ENCODE measurements at regions not wholly inside any gene's neighbourhood (a gene's known extent, or its start where the extent isn't known, plus 50 kb on each side); places are given as distances from the start of the nearest gene placed in this dataset.
A peak's percentile ranks its signal among the peaks of the same experiment; 100 is the strongest.

DNA sequence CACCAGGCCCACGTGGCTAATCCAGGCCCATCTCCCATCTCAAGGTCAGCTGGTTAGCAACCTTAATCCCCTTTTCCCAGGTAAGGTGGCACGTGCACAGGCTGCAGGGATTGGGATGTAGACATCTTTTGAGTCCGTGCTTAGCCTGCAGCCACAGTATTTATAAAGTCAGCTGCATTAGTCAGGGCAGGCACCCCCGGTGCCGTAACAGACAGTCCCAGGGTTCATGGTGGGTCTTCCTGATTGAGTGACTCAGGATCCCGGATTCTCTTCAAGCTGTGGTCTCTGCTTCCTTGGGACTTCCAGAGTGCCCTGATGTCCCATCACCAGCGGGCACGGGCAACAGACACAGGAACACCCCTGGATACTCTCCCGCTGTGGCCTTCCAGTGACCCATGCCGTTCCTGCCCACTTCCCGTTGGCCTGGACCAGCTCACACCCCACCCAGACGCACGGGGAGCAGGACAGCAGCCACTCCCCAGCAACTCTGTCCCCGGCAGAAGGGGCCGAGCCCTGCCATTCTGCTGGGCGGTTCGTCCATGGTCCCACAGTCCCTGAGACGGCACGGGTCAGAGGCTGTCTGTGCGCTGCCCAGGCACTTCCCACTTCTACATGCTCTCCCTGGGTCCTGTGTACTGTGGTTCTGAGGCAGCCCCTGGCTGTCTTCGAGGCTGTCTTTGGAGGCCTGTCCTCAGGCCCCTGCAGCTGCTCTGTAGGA lies 248.6 kb upstream of the GSE1 start:
- no peak for DNase-seq

DNA sequence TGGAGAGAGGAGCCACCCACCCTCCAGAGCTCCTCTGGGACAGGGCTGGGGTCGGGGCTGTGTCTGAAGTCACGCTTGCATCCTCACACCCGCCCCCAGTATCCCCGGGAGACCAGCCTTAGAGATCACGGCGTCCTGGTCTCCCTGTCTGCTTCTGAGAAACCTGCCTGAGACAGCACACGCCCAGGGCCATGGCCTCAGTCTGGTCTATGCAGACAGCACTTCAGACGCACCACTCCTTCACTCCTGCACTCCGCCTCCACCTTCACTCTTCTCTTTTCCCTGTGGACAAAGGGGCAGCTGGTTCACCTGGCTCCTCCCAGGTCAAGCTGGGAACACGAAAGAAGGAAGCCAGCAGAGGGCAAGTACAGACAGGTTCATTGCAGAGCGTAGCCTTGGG lies 248.0 kb upstream of the GSE1 start:
- DNase-seq: no peak

DNA sequence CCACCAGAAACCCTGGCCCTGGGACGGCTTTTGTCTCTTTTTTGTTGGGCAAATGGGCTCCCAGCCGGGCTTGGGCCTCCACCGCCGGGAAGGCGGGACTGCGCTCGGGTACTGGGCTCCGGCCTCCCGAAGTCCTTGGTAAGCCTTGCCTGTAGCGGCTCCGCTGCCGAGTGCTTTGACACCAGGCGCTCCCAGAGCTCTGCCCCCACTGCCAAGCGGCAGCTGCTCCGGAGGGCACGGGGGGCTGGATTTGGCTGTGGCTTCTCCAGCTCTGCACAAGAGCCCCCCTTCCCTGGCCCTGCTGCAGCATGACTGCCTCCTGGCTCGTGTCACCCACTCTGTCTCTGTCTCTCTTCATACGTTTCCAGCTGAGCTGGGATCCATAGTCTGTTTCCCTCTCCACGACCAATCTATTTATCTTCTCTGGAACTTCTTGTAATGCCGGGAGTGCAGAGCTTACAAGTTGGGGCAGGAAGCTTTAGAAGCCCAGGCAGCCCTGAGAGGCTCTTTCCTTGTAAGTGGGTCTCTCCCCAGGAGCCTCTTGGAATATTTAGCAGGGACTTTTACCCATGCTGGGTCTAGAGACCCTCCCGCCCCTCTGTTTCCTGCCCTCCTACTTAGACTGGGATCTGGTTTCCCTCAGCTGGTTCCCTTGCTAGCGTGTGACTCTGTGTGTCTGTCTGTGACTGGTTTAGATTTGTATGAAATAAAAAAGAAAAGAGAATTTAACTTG lies 246.9 kb upstream of the GSE1 start:
- no peak for DNase-seq

DNA sequence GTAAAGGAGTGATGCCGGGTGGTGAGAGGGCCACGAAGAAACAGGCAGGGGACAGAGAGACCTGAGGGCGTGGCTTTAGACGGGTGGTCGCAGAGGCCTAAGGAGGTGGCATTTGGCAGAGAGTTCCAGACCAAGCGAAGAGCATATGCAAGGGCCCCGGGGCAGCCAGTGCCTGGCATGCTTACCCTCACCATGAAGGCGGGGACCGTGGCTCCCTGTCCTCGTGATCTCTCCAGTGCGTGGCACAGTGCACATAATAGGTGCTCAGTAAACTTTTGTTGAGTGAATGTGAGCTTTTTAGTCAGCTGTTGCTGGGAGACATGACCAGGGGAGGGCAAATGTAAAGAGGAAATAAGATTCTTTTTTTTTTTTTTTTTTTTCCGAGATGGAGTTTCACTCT lies 245.6 kb upstream of the GSE1 start:
- no peak for DNase-seq

DNA sequence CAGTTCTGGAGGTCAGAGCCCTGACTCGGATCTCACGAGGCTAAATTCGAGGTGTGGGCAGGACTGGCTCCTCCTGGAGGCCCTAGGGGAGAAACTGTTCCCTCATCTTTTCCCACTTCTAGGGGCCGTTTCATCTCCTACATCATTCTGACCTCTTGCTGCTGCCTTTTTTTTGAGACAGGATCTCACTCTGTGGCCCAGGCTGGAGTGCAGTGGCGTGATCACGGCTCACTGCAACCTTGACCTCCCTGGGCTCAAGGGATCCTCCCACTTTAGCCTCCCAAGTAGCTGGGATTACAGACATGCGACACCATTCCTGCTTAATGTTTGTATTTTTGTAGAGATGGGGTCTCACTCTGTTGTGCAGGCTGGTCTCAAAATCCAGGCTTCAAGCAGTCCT lies 244.1 kb upstream of the GSE1 start:
- no peak for DNase-seq

DNA sequence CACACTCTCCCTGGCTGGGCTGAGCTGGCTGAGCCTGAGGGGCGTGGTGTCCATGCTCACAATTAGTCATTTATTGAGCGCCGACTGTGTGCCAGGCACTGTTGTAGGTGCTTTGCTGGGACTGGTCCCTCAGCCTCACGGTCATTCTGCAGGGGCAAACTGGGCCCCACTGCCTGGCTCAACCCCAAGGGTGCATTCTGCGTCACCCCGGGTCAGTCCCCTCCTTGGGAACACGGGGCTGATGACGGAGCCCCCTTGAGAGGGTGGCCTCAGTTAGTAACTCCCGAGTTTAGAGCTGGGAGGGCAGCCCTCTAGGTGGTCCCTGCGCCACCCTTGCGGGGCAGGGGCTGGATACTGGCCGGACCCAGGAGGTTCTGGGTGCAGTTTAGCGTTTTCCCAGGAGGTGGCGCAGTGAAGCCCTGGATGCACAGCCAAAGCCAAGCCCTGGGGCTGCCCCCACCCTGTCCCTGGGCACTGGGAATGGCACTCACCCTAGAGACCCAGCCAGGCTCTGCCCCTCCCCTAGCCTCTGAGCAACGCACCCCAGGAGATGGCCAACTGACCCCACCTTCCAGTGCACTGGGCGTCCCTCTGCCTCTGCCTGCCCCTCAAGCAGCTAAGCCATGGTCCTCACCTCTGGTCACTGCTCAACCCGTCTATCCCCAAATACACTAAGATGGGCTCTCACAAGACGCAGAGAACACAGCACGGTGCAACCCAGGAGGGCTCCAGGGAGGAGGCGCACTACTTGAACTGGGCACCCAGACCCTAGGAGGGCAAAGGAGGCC lies 243.2 kb upstream of the GSE1 start:
- DNase-seq: peak in 5 of 6 experiments; percentile 13 to 24 (median 18)

DNA sequence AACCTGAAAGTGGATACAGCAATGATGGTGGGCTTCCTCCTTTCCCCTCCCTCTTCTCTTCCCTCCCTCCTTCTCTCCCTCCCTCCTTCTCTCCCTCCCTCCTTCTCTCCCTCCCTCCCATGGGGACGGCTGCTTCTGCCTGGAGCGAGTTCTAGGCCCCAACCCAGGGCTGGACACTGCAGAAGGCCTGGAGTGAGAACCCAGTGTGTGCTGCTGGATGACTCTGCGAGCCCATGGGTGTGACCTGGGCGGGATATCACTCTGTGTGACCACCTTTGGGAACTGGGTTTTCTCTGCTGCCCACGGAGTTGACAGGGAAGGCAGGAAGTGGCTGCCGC lies 242.6 kb upstream of the GSE1 start:
- no peak for DNase-seq

DNA sequence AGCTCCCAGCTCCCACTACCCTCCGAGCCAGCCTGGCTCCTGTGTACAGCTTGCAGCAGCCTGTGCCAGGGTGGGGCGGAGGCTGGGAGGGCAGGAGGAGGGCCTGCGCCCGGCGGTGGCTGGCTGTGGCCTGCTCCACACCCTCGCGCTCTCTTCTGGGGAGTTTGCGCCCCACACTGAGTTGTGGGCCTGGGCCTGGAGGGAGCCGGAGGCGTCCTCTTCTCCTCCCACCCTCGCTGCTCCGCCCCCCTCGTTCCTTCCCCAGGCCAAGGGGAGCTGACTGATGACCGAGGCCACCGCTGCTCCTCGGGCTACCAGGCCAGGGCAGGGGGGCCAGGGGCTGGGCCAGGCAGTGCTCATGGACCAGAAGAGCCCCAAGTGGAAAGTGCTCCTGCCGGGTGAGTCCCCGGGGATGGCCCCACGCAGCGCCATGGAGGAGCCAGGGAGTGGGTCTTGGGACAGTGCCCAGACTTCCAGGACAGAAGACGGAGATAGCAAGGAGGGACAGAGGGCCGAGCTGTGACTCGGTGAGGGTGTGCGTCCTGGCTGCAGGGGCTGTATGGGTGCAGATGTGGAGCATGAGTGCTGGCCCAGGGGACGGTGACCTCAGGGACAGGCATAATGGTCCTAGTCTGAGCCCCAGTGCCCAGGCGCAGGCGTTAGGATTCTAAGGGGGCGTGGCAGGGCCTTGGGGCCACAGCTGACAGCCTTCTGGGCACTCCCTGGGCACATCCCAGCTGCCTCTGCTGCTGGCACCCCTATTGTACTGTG lies 242.1 kb upstream of the GSE1 start:
- no peak for DNase-seq

DNA sequence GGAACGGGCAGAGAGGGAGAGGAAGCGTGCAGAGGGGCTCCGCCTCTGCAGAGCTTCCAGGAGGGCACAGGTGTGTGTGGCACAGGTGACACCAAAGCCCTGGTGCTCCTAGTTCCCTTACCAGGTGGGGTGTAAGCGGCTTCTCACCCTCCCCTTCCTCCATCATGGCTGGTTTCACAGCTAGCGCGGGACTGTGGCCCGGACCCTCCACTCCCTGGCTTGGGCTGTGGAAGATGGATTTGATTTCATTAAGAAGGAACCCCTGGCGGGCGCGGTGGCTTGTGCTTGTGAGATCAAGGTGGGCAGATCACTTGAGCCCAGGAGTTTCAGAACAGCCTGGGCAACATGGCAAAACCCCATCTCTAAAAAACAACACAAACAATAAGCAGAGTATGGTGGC lies 241.2 kb upstream of the GSE1 start:
- DNase-seq: no peak

DNA sequence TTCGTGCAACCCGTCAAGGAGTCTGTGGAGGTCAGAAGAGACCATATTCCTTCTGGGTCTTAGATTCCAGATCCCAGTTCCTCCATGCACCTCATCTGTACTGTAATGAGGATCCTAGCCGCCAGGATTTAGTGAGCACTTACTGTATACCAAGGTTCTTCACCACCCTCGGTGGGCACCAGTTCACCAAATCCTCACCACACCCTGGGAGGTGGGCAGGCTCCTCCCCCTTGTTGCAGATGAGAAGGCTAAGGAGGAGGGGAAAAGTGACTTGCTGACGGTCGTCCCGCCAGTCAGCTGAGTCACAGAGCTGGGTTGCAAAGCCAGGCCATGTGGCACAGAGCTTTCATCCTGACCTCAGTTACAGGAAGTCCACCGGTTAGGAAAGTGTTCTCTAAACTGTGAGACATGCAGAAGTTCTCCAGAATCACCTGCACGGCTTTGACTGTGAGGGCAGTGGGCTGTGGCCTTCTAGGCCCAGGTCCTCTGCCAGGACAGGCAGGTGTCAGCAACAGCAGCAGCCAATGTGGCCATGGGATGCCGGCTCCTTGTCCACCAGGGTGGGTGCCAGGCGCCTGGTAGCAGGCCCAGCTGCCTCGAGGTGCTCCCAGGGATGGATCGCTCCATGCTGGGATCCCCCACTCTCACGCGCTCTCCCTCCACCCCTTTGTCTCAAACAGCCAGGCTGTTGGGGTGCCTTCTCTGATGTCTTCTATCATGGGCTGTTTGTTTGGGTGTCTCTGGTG lies 240.3 kb upstream of the GSE1 start:
- no peak for DNase-seq

DNA sequence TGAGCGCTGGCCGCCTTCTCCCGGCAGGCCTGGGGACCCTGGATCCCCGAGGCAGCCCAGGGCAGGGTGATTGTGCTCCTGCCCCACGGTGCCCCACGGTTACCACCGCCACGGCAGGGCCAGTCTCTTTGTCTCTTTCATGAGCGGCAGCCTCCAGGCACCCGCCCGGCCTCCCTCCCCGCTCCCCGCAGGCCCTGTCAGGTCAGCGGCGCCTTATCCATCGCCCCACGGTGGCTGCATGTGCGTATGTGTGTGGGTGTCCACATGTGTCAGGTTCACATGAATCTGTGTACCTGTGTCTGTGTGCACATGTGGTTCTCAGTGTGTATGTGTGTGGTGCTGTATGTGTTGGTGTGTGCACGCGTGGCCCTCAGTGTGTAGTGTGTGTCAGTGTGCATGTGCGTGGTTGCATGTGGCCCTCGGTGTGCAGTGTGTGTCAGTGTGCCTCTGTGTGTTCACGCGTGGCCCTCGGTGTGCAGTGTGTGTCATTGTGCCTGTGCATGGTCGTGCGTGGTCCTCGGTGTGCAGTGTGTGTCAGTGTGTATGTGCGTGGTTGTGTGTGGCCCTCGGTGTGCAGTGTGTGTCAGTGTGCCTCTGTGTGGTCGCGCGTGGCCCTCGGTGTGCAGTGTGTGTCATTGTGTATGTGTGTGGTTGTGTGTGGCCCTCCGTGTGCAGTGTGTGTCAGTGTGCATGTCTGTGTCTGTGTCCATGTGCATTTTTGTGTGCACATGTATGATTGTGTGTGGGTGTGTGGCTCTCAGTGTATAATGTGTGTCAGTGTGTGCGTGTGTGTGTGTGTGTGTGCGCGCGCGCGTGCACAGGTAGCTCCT lies 239.2 kb upstream of the GSE1 start:
- DNase-seq: no peak

DNA sequence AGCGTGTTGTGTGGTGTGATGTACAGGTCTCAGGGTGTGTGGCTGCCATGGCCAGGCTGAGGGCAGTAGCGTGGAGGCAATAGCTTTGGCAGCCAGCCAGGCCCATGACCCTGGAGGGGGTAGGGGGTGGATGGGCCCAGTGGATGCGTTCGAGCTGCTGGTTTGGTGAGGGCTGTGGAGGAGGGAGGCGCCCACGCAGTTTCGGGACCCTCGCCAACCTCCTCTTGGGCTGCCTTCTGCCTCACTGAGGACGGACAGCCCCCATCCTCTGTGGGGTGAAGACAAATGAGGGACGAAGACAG lies 238.6 kb upstream of the GSE1 start:
- no peak for DNase-seq

DNA sequence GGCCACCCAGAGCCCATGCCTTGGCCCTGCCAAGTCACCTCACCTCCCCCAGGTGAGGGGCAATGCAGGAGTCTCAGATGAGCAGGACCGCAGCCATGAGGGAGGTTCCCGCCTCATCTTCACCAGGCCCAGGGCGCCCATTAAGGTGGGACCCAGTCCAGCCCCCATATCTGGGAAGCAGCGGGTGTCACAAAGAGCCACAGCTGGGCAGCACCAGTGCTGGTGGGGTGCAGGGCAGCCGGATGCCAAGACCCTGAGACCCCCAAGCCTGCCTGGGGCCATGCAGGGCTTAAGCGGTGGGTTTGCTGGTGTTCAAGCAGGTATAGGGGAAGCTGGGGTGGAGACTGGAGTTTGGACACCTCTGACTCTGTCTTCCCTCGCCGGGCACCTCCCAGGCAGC lies 237.8 kb upstream of the GSE1 start:
- DNase-seq: no peak

DNA sequence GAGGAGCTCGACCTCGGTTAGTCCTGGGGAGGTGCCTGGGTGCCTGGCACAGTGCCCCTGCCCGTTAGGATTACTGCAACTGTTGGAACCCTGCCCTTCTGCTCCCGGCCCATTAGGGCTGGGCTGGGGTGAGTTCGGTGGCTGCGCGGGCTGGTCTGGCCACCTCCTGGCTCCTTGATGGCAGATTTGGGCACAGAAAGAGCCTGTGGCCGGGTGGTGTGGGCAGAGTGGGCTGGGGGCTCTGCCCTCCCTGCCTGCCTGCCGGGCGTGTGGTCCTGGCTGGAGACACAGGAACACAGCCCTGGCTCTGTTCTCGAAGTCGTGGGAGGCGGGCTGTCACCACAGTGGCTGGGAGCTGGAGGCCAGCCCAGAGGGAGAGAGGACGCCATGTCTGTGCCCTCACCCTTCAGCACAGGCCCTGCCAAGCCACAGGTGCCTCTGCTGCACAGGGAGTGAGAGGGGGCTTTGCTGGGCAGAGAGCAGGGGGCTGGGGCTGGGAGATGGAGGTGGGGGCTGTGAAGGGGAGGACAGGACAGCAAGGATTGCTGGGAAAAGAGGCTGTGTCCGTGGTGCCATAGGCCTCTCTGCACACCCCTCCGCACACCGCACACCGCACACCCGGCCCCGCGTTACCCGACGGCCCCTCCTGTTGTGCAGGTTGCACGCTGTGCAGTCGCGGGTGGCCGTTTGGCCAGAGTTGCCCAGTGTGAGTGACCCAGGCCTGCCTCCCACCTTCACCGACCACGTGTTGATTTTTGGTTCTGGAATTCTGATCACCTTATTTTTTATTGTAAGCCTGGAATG lies 236.6 kb upstream of the GSE1 start:
- no peak for DNase-seq

DNA sequence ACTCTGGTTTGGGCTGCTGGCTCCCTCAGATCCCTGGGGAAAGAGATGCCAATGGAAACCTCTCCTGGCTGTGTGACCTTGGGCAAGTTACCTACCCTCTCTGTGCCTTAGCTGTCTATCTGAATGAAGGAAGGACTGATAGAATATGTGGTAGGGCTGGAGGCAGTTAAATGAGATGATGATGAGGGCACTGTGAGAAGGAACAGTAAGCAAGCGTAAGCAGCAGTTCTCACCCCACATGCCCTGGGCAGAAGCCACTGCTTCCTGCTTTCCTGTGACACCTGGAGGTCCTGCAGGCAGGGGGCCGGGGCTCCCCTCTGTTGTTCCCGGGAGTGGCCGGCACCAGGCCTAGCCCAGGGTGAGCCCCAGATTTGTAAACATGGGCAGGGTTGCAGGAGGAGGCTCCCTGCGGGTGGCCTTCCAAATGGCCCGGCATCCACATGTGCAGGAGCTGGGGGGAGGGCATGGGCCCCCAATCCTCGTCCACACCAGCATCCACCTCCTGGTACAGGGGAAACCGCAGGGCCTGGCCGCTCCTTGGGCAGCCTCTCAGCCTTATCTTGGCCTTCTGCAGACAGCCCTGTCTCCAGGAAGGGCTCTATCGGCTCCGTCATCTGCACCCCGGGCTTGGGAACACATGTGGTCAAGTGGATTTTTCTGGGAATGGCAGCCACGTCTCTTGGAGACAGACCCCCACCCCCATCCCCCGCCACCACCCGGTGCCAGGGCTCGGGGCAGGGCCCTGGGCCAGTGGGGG lies 235.6 kb upstream of the GSE1 start:
- DNase-seq: no peak

DNA sequence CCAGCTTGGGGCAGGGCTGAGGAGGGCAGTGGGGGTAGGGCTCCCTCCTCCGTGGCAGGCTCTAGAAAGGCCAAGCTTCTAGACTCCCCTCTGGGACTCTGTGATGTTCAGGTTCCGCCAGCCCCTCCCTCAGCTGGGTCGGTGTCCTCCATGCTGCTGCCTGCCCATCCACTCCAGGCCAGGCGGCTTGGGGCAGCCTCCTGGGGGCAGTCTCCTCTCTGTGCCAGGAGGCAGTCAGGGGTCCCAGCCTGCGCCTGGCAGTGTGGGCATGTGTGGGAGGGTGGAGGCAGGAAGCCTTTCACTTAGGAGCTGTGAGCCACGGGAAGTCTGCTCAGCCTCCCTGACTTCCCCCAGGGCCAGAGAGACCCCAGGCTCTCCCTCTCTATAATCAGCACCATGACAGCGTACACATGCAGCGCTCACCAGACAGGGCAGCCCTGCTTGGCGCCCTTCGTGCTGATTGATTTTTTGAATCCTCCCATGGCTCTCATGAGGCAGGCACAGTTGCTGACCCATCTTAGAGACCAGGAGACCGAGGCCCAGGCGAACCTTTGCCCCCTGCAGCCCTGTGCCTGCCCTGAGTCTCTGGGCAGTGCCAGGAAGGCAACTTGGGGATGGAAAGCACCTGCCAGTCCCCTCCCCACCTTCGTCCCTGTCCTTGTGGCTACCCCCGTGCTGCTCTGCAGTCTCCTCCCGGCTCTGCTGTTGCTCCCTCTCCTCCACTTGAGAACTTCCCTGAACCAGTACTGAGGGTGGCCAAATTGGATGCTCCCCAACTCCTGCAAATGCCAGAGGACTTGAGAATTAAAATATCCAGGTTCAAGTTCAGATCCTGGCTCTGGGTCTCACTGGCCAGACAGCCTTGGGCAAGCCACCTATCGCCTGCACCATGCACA lies 234.7 kb upstream of the GSE1 start:
- DNase-seq: no peak

DNA sequence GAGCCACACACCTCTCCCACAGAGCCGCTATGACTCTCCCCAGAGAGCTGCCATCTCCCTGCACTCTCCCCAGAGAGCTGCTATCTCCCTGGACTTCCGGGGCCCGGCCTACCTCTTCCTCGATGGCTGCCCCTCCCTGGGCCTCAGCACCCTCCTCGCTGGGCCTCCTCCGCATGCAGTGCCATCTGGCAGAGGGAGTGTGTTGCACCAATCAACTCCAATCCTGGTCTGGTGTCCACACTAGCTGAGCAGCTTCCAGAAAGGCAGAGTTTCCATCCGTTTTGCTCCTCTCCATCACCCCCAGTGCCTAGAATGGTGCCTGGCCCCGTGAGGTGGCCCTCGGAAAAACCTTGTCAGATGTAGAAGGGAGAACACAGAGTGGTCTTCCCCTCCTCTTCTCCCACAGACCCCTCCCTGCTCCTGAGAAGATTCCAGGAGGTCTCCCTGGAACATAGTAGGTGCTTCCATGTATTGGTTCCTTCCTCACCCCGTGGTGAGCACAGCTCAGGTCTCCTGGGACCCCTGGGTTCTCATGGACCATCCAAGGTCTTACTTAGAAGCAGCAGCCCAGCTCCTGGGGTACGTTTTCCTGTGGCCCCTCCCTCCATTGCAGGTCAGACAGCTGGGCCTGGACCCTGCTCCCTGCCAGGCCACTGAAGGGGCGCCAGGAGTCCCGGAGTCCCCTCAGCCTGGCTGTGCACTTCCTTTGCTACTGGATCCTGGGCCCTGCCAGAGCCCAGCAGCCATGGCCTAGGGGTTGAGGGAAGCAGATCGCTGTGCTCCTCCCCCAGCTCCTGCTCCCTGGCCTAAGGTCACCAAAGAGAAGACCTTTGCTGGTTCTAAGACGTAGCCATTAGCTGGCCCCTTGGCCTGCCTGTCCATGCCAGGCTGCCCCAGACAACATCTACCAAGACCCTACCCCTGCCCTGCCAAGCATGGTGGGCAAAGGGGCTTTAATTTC lies 233.8 kb upstream of the GSE1 start:
- no peak for DNase-seq

DNA sequence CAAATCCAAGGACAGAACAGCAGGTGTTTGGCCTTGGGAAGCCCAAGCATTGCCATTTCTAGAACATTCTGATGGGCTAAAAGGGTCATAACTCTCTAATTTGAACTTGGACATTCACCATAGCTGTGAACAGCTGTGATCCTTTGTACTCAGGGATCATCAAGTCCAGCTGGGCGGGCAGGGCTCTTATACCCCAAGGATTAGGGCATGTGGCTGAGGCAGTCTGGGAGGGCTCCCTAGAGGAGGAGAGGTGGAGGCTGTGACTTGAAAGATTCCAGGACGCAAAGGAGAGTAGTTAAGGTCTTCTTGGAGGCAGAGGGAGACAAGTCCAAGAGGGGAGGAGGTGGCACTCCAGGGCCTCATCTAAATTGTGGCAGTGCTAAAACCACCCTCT lies 233.1 kb upstream of the GSE1 start:
- no peak for DNase-seq
